Cerebellar nuclear complex (tissue), 1 donor: ENCODE measurements at regions not wholly inside any gene's neighbourhood (a gene's known extent, or its start where the extent isn't known, plus 50 kb on each side); places are given as distances from the start of the nearest gene placed in this dataset.
"Not testable (repeated sequence)": the region's sequence is repeated elsewhere in the genome, so short reads cannot be mapped to it uniquely, and the experiment has no call there.

Experiments
- DNase-seq, 2 experiments: peaks; one replicate each; lab custom pipeline; 2025; lab: John Stamatoyannopoulos, UW

- no peak for DNase-seq
Measured at GRCh38 chr6:15082708-15083107, 163.2 kb upstream of the JARID2 start.

- DNase-seq, result no peak
Measured at GRCh38 chr6:15086348-15087158, 159.3 kb upstream of the JARID2 start.

DNA sequence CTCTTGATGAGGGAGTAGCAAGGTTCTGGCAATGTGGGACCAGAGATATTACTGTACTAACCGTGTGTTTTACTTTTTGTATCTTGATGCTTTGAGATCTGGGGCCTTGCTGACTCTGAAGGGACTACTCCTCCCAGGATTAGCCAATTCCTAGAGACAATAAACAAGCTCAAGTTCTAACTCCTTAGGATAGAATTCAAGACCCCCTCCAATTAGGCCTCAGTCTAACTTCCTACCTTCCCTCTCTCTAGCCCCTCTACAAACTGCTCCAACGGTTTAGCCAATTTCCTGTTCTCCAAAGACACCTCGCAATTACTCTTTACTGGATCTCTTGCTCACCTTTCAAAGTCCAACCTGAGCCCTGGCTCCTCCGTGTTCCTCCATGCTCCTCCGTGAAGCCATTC, 158.7 kb upstream of the JARID2 start:
- DNase-seq, result no peak

DNA sequence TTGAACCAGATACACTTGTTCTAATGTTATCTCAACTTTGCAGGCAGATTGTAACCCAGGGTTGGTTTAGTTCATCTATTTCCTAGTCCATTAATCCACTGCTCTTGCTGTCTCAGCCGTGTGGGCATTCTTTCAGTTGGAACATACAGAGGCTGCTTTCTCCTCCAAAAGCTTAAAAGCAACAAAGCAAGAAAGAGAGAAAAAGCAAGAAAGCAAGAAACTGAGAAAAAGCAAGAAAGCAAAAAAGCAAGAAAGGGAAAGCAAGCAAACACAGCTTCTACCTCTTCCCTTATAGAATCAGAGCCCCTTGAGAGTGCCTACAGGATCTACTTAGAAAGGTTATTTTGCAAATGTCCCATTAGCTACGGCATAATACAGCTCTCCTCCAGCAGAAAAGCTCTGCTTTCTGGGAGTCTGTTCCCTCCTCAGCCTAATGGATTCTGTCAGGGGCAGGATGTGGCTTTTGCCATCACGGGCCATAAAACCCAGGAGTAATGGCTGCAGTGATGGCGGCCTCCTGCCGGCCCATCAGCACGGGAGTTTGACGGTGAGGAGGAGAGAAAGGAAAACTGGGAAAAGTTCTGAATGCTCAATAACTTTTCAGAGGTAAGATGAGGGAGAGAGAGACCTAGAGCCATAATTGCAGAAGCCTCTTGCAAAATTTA, 156.8 kb upstream of the JARID2 start:
- no peak for DNase-seq

DNA sequence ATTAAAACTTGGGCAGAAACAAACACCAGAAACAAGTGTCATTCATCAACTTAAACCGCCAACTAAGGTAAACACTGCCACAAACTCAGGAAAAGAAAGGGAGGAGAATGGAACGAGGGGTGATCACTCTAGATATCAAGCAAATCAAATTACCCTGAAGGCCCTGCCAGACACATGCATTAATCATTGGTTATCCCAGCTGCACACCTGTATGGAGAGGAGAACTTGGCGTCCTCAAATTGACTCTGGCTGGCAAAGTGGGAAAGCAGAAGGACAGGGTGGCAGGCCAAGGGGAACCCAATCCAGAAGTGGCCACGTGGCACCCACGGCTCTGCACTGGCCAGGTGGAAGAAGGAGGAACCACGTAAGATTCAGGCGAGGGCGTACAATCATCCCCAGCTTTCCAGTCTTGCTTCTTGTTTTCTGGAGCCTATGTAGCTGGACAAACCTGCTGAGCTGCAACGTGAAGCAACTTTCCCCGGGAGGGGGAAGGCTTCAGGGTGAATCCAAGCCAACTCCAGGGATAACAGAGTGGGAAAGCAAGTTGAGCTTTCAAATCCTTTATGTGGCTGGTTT, 156.2 kb upstream of the JARID2 start:
- DNase-seq, result no peak

DNA sequence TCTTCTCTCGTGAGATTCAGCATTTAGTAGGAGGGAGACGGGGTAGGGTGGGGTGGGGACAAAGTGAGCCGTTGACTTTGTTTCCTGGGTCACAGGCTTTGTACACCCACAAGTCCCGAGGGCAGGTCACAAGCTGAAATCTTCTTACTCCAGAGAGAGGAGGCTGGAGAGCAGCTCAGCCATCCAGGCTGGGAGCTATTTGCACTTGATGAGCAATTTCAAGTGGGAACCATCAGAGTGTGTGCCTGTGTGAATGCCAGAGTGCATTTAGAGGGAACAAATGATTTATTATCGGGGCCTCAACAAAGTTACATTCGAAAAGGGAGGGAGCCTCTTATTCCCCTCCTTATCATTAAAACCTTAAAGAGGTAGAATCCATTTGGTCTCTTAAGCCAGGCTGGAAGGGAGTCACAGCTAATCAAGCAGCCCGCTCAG, 155.7 kb upstream of the JARID2 start:
- DNase-seq, result no peak

DNA sequence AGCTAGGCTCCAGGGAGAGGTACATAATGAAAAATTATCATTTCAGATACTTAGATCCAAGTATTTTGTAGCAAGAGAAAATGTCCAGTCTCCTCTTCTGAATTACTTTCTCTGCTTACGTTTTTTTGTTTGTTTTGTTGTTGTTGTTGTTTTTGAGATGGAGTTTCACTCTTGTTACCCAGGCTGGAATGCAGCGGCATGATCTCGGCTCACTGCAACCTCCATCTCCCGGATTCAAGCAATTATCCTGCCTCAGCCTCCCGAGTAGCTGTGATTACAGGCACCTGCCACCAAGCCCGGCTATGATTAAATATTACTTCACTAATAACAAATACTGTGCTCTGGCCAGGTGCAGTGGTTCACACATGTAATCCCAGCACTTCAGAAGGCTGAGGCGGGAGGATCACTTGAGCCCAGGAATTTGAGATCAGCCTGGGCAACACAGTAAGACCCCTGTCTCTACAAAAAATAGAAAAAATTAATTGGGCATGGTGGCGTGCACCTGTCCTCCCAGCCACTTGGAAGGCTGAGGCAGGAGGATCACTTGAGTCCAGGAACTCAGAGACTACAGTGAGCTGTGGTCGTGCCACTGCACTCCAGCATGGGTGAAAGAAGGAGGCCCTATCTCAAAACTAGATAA, 155.0 kb upstream of the JARID2 start:
- DNase-seq, result no peak

DNA sequence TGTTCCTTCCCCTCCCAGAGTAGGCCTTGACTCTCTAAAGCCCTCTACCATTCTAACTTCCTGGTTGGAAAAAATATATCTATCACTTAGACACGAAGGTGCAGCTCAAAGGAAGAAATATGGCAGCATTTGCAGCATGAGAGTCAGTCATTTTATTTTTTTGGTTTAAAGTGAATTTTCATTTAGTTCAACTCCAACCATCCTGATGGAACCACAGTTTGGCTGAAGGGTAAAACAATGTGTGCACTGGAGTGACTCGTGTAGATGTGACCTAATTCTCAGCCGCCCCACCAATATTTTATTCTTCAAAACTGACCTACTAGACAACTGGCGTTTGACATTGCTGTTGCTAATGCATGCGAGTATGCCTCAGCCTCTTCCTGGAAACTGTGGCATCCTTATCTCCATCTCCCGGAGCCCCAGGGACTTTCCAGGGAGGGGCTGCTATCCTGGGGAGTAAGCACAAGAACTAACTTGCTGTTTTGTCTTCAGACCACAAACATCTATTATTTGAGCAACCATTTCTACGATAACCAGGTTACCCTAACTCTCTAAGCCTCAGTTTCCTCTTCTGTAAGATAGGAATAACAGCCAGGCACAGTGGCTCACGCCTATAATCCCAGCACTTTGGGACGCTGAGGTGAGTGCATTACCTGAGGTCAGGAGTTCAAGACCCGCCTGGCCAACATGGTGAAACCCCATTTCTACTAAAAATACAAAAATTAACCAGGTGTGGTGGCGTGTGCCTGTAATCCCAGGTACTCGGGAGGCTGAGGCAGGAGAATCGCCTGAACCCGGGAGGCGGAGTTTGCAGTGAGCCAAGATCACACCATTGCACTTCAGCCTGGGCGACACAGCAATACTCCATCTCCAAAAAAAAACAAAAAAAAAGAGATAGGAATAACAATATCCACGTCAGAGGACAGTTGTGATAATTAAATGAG, 148.7 kb upstream of the JARID2 start:
- no peak for DNase-seq

GRCh38 chr6:15101130-15101529, 144.7 kb upstream of the JARID2 start:
- no peak for DNase-seq

DNA sequence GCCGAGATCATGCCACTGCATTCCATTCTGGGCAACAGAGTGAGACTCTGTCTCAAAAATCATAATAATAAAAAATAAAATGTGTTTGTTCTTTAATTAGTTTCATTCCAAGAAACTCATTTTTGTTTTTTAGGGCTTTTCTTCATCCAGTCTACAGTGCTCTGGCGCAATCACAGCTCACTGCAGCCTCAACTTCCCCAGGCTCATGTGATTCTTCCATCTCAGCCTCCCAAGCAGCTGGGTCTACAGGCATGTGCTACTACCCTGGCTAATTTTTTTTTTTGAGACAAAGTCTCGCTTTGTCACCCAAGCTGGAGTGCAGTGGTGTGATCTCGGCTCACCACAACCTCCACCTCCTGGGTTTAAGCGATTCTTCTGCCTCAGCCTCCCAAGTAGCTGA, 143.6 kb upstream of the JARID2 start:
- DNase-seq, result no peak

- DNase-seq, result no peak
Measured at GRCh38 chr6:15106958-15107643, 138.8 kb upstream of the JARID2 start.

- no peak for DNase-seq
Measured at GRCh38 chr6:15107644-15108382, 138.1 kb upstream of the JARID2 start.

DNA sequence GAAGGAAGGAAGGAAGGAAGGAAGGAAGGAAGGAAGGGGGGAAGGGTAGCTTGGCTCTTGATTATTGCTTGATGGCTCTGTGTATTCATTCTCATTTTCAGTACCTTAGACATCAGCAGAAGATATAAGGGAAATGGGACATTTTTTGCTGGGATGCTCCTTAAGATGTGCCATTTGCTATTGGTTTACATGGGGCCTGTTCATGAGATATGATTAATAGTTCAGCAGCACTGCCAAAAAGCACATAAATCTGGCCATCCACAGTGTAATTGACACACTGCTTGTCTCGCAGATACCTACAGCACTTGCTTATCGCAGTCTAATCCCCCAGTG, 137.5 kb upstream of the JARID2 start:
- no peak for DNase-seq

GRCh38 chr6:15109338-15110090, 136.4 kb upstream of the JARID2 start:
- DNase-seq, result no peak

- DNase-seq, result no peak
Measured at GRCh38 chr6:15110726-15111354, 135.0 kb upstream of the JARID2 start.

DNA sequence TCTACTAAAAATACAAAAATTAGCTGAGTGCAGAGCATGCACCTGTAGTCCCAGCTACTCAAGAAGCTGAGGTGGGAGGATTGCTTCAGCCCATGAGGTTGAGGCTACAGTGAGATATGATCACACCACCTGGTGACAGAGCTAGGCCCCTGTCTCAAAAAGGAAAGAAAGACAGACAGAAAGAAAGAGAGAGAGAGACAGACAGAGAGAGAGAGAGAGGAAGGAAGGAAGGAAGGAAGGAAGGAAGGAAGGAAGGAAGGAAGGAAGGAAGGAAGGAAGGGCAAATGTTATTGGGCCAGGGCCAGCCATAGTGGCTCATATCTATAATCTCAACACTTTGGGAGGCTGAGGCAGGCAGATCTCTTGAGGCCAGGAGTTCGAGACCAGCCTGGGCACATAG, 134.3 kb upstream of the JARID2 start:
- not testable (repeated sequence) for DNase-seq

GRCh38 chr6:15113587-15113986, 132.3 kb upstream of the JARID2 start:
- DNase-seq, result no peak

- no peak for DNase-seq
Measured at GRCh38 chr6:15114061-15114460, 131.8 kb upstream of the JARID2 start.

GRCh38 chr6:15116889-15117288, 129.0 kb upstream of the JARID2 start:
- DNase-seq, result no peak
